ENCODE measurements at regions not wholly inside any gene's neighbourhood (a gene's known extent, or its start where the extent isn't known, plus 50 kb on each side); places are given as distances from the start of the nearest gene placed in this dataset.

- TF ChIP-seq IKZF5 (CRISPR knock-in tag; IDR thresholded peaks at IDR 0.05) (no peak), GABPA (IDR thresholded peaks at IDR 0.05; ENCODE audit: low read depth, low read length) (no peak), GABPA (CRISPR knock-in tag; IDR thresholded peaks at IDR 0.05; ENCODE audit: low read depth) (no peak), E2F1 (CRISPR knock-in tag; IDR thresholded peaks at IDR 0.05) (no peak), ZNF282 (IDR thresholded peaks at IDR 0.05; ENCODE audit: partially characterized antibody) (no peak), ZNF232 (CRISPR knock-in tag; IDR thresholded peaks at IDR 0.05; ENCODE audit: borderline replicate concordance) (no peak), ZNF280D (CRISPR knock-in tag; IDR thresholded peaks at IDR 0.05) (no peak), TAF1 (CRISPR knock-in tag; IDR thresholded peaks at IDR 0.05) (no peak), REL (CRISPR knock-in tag; conservative IDR thresholded peaks at IDR 0.05) (no peak)
- TF ChIP-seq, protein P1, sequence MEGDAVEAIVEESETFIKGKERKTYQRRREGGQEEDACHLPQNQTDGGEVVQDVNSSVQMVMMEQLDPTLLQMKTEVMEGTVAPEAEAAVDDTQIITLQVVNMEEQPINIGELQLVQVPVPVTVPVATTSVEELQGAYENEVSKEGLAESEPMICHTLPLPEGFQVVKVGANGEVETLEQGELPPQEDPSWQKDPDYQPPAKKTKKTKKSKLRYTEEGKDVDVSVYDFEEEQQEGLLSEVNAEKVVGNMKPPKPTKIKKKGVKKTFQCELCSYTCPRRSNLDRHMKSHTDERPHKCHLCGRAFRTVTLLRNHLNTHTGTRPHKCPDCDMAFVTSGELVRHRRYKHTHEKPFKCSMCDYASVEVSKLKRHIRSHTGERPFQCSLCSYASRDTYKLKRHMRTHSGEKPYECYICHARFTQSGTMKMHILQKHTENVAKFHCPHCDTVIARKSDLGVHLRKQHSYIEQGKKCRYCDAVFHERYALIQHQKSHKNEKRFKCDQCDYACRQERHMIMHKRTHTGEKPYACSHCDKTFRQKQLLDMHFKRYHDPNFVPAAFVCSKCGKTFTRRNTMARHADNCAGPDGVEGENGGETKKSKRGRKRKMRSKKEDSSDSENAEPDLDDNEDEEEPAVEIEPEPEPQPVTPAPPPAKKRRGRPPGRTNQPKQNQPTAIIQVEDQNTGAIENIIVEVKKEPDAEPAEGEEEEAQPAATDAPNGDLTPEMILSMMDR (CRISPR knock-in tag; IDR thresholded peaks at IDR 0.05): no peak
- TF ChIP-seq, protein P2, sequence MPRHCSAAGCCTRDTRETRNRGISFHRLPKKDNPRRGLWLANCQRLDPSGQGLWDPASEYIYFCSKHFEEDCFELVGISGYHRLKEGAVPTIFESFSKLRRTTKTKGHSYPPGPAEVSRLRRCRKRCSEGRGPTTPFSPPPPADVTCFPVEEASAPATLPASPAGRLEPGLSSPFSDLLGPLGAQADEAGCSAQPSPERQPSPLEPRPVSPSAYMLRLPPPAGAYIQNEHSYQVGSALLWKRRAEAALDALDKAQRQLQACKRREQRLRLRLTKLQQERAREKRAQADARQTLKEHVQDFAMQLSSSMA (CRISPR knock-in tag; IDR thresholded peaks at IDR 0.05): no peak
These were observed 217.0 kb upstream of the DTNA start for GRCh38 chr18:34493099-34493544.
